NT2/D1 (cell line): ENCODE measurements at regions not wholly inside any gene's neighbourhood (a gene's known extent, or its start where the extent isn't known, plus 50 kb on each side); places are given as distances from the start of the nearest gene placed in this dataset.

Experiments
- SUZ12 ChIP-seq: IDR thresholded peaks from 2 replicates; pipeline ENCODE4 v1.6.1; 2011; ENCODE audit not compliant: insufficient read length, insufficient read depth; ENCODE audit errors: extremely low read depth
- ZNF274 ChIP-seq: IDR thresholded peaks from 2 replicates; pipeline ENCODE4 v1.6.1; 2011; ENCODE audit warnings: mild to moderate bottlenecking, low read depth, low read length

DNA sequence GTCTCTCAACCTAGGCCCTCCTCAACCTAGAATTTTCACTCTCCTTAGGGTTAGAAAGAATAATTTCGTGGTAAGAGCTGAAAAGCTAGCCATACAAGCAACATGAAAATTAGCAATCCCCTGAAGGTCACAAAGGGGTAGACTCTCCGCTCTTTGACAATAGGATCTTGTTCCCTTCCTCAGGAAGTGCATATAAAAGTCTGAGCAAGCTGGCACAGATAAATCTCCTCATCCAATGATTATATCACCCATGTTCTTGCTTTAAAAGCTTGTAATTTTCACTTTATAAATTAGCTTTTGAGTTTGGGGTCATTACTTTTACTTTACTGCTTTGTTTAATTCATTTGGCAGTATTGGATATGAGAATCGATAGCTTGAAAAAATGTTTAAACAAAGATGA is 852.3 kb upstream of the CRIM1 start:
- TF ChIP-seq ZNF274, result no peak
- TF ChIP-seq SUZ12, result no peak
